ENCODE measurements at regions not wholly inside any gene's neighbourhood (a gene's known extent, or its start where the extent isn't known, plus 50 kb on each side); places are given as distances from the start of the nearest gene placed in this dataset.

DNA sequence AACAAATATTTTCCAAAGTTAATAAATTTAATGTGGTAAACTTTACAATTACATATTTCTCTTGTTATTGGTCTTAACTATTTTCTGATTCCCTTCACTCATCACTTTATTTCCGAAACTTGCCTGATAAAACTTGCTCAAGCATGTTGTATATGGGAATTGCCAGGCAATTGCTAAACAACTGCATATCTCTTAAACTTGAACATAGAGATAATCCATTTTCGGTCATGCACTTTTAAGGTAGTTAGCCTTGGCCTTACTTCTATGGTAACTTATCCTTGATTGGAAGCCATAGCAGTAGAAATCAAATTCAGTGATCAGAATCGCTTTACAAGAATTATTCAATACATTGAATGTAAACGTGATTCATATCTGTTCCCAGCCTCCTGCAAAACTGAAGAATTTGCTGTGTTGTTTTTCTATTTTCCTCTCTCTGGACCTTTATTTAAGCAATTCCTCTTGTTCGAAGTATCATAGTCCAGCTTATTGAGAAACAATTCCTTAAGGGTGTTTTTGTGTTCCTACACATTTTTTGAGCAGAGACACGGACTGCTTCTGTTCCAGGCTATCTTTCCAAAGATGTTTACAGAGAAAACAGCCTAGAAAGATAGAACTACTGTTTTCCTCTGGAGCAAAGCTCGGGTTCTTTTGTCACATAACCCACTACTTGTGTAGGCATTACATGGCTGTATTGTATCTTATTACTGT, 674.3 kb downstream of the IRS1 start:
- Histone ChIP-seq H3K27me3 (no peaks in the 10 kb centered on the region), H3K4me3 (no peak overlapping the region), H3K4me1 (peaks cover 45% of the 10 kb centered on the region), H3K36me3 (no peaks in the 10 kb centered on the region), H3K9me3 (no peaks in the 10 kb centered on the region), H3K27ac (peak overlapping the region; percentile 47)
- no peak for DNase-seq (ENCODE audit: low spot score in 2 of 2)
- 37% methylated on average over 7 of the region's 7 CpGs for WGBS
- no peak for TF ChIP-seq POLR2AphosphoS5 (IDR thresholded peaks at IDR 0.05)
- TF ChIP-seq, protein P1, sequence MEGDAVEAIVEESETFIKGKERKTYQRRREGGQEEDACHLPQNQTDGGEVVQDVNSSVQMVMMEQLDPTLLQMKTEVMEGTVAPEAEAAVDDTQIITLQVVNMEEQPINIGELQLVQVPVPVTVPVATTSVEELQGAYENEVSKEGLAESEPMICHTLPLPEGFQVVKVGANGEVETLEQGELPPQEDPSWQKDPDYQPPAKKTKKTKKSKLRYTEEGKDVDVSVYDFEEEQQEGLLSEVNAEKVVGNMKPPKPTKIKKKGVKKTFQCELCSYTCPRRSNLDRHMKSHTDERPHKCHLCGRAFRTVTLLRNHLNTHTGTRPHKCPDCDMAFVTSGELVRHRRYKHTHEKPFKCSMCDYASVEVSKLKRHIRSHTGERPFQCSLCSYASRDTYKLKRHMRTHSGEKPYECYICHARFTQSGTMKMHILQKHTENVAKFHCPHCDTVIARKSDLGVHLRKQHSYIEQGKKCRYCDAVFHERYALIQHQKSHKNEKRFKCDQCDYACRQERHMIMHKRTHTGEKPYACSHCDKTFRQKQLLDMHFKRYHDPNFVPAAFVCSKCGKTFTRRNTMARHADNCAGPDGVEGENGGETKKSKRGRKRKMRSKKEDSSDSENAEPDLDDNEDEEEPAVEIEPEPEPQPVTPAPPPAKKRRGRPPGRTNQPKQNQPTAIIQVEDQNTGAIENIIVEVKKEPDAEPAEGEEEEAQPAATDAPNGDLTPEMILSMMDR (IDR thresholded peaks at IDR 0.05), result no peak
- no peak for TF ChIP-seq POLR2A (IDR thresholded peaks at IDR 0.05)
- no peak for TF ChIP-seq EP300 (IDR thresholded peaks at IDR 0.05)

DNA sequence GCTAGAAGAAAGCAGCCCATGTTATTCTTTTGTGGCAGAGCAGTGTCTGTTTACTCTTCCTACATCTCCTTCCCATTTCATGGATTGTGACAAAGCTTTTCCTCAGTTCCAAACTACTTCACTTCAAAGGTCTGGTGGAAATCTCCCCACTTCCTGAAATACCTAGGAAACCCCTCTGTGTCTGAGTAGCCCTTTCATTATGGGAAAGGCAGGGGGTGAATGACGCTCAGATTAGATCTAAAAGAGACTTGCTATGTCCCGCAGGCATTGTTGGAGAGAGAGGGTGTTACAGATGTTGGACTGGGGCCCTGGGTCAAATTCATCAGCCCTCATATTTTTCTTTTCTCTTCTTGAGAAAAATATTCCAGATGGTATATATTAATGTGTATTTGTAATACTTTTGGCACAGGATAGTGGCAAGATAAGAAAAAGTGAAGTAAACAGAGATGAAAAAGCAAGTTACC, 675.0 kb downstream of the IRS1 start:
- WGBS, result 7% methylated on average over 2 of the region's 2 CpGs
- peak overlapping the region; percentile 47 for H3K27ac ChIP-seq
- H3K27me3 ChIP-seq, result no peaks in the 10 kb centered on the region
- H3K4me1 ChIP-seq, result peaks cover 46% of the 10 kb centered on the region
- no peaks in the 10 kb centered on the region for H3K36me3 ChIP-seq
- no peak overlapping the region for H3K4me3 ChIP-seq
- H3K9me3 ChIP-seq, result no peaks in the 10 kb centered on the region
- TF ChIP-seq POLR2AphosphoS5 (IDR thresholded peaks at IDR 0.05) (no peak), EP300 (IDR thresholded peaks at IDR 0.05) (no peak), POLR2A (IDR thresholded peaks at IDR 0.05) (no peak)
- TF ChIP-seq, protein P1 (IDR thresholded peaks at IDR 0.05), result no peak
- DNase-seq (ENCODE audit: low spot score in 2 of 2), result no peak

DNA sequence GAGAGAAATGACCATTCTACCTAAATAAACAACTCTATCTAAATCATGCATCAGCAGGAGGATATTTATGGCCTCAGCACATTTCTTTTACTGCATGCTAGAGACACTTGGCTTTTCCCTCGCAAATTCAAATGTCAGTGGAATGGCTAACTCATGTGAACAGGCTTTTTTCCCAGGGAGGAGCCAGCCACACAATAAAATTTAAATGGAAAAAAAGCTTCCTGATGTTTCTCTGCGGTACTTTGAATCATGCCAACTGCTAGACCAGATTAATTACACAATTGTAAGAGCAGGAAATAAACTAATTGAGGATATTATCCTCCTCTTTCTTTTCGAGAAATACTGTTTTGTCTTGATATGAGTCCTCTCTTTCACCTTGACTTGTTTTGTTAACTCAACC, 676.3 kb downstream of the IRS1 start:
- TF ChIP-seq POLR2AphosphoS5 (IDR thresholded peaks at IDR 0.05) (no peak), EP300 (IDR thresholded peaks at IDR 0.05) (no peak), POLR2A (IDR thresholded peaks at IDR 0.05) (no peak)
- TF ChIP-seq, protein P1 (IDR thresholded peaks at IDR 0.05), result no peak
- Histone ChIP-seq H3K4me3 (no peak overlapping the region), H3K9me3 (no peaks in the 10 kb centered on the region), H3K27ac (peak overlapping the region; percentile 28), H3K36me3 (no peaks in the 10 kb centered on the region), H3K27me3 (no peaks in the 10 kb centered on the region), H3K4me1 (peaks cover 59% of the 10 kb centered on the region)
- no peak for DNase-seq (ENCODE audit: low spot score in 2 of 2)
- 10% methylated on average over 3 of the region's 3 CpGs for WGBS

DNA sequence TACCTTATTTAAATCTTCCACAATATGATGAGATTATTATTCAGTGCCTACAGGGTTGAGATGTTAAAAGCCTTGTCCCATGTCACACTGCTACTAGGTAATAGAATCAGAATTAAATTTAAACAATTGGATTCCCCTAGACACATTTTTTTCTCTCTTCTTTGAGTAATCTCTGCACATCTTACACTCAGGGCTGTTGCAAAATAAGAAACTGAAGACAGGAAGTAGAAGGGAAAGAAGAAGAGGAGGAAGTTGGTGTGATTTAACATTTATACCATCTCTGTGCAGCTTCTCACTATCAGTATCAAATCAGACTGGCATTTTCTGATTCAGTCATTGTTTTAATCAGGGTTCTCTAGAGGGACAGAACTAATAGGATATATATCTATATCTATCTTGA, 677.6 kb downstream of the IRS1 start:
- no peaks in the 10 kb centered on the region for H3K36me3 ChIP-seq
- no peak overlapping the region for H3K27ac ChIP-seq
- no peak for DNase-seq (ENCODE audit: low spot score in 2 of 2)
- no peaks in the 10 kb centered on the region for H3K27me3 ChIP-seq
- TF ChIP-seq EP300 (IDR thresholded peaks at IDR 0.05) (no peak), POLR2AphosphoS5 (IDR thresholded peaks at IDR 0.05) (no peak), POLR2A (IDR thresholded peaks at IDR 0.05) (no peak)
- TF ChIP-seq, protein P1 (IDR thresholded peaks at IDR 0.05), result no peak
- H3K4me1 ChIP-seq, result peaks cover 64% of the 10 kb centered on the region
- H3K9me3 ChIP-seq, result no peaks in the 10 kb centered on the region
- H3K4me3 ChIP-seq, result no peak overlapping the region

DNA sequence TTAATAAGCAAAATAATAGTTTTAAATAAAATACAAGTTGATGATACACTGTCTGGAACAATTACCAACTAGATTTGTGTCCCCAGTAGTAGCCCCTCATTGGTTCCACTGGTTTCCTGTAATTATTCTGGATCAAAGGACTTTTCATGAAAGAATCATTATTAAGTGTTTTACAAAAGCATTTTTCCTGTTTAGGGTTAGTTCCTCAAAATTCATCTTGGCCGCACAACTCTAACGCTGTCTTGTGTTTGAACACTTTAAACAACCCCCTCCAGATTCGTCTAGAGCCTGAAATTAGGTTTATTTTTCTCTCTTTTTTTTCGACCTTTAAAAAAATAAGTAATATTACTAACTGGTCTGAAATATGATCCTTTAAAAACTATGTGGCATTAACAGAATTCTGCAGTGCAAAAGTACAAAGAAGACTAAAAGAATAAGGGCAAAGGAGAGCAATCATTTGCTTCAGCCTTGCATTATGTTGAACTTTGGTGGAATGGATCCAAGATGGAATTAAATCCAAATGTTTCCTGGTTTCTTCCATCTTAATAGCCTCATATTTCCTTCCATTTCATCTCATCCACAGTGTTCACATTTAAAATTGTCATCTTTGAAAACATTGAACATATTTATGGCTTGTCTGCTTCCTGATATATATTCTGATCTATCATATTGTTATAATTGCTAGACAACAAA, 678.4 kb downstream of the IRS1 start:
- 50% methylated on average over 4 of the region's 4 CpGs for WGBS
- Histone ChIP-seq H3K9me3 (no peaks in the 10 kb centered on the region), H3K27me3 (no peaks in the 10 kb centered on the region), H3K4me3 (no peak overlapping the region), H3K4me1 (peaks cover 64% of the 10 kb centered on the region), H3K27ac (peak overlapping the region; percentile 3), H3K36me3 (no peaks in the 10 kb centered on the region)
- DNase-seq (ENCODE audit: low spot score in 2 of 2), result no peak
- TF ChIP-seq POLR2AphosphoS5 (IDR thresholded peaks at IDR 0.05) (no peak), EP300 (IDR thresholded peaks at IDR 0.05) (no peak), POLR2A (IDR thresholded peaks at IDR 0.05) (no peak)
- TF ChIP-seq, protein P1 (IDR thresholded peaks at IDR 0.05), result no peak
